HG02973 (cell line): ENCODE measurements at regions not wholly inside any gene's neighbourhood (a gene's known extent, or its start where the extent isn't known, plus 50 kb on each side); places are given as distances from the start of the nearest gene placed in this dataset.

Experiments used
- ATAC-seq: cut with Tn5 transposase; IDR thresholded peaks from one replicate; pipeline ENCODE4 v1.9.1; 2021; ENCODE audit warnings: moderate library complexity; ENCODE audit not compliant: unreplicated experiment

DNA sequence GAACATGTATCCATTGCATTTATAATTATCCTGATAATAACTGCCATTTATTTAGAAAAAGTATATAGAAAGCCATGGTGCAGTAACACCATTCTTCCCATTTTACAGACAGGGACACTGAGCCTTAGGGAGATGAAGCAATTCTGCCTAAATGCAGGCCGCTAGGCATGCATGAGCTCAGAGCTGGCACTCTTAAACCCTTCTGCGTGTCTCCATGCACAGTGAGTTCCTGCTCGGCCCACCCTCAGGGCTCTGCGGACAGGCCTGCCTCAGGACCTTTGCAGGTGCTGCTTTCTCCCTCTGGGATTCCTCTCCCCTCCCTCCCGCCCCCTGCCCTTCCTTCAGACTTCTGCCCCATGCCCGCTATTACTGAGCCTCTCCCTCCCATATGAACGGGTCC lies 54.3 kb upstream of the WSB1 start:
- ATAC-seq = no peak

DNA sequence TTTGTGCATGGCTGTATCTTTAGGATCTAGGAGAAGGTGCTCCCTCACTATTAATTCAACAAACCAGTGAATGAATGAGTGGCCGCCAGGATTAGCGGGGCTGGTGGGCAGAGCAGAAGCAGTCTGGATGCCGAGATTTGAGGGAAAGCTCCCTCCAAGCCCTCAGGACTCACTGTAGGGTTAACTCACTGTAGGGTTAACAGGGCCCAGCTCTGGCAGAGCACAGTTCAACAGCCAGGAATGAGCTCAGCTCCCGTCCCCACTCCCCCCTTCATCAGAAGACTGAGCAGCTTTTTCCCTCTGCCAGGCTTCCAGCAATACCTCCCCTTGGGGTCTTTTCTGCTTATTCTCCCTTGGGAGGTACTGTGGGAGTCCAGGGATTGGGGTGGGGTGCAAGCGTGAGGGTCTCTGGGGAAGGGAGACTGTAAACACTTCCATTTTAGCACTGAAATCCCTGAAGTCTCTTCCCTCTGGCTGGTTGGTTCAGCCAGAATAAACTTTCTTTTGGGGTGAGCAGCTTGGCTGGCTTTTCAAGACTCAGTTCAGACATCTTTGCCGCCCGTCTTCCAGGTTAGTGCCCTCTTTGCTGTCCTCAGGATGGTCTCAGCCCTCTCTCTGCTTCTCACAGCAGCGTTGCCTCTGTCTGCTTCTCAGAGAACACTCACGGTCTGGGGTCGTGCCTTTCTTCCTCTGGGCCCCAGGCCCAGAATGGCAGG lies 53.7 kb upstream of the WSB1 start:
- ATAC-seq = no peak

DNA sequence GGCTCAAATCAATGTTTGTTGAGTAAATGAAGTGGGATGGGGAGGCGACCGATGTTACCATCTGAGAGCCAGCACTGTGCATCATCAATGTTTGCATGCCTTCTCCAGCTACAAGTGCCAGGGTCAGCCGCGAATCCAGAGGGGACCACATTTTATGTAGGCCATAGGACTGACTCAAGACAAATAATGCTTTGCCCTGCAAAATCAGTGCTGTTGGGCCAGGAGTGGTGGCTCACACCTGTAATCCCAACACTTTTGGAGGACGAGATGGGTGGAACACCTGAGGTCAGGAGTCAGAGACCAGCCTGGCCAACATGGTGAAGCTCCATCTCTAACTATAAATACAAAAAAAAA lies 53.1 kb upstream of the WSB1 start:
- no peak for ATAC-seq

DNA sequence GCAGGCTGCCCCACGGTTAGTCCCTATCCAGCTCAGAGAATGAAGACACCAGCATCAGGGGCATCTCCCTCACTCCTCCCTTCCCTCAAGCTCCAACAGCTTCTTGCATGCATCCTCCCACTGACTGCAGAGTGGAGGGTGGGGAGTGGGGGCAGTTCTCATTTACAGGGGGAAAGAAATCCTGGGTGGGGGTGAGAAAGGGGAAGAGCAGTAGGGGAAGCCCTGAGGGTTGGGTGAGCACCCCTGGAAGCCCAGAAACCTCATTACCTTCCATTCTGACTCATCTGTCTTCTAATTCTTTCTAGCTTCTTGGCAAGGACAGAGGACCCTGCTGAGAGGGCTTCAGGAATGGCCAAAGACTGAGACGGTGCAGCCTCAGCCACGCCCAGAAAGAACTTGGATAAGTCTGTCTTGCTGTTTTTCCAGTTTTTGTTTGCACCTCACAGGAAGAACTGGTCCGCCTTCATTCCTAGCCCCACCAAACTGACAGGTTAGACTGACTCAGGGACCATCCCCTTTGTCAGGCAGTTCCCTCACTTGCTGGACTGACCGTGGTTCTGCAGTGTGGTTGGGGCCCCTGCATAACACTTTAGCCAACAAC lies 52.5 kb upstream of the WSB1 start:
- peak; percentile 37 for ATAC-seq

DNA sequence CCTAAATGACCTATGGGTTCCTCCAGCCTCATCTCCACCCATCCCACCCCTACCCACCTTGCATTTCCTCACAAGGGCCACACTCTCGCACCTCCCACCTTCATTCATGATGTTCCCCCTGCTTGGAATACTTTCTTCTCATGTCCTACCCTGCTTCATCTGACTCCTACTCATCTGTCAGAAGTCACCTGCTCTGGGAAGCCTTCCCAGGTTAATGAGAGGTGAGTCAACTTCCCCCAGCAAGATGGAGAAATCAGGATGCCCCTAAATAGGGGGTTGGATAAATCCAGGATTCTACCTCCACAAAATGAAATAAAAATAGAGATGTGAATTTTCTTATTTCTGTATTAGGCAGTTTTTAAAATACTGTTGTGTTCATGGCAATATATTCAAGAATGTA lies 51.0 kb upstream of the WSB1 start:
- no peak for ATAC-seq

DNA sequence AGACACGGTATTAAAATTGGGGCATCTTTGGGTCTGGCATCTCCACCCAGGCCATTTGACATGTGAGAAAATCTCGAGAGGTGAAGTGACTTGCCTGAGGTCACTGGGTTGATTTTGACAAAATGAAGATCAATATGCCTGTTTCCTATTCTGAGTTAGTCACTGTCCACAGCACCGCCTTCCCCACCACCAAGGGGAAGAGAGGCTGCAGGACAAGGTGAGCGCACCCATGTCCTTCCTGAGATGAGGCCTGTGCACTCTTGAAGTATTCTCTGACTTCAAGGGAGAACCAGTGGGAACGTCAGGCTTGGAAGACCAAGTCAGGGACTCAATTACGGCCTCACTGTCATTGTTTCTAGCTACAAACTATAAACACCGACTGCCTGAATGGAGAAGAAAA lies 49.9 kb upstream of the WSB1 start:
- ATAC-seq = no peak
